Endodermal cell (in vitro differentiated cells): ENCODE measurements at regions not wholly inside any gene's neighbourhood (a gene's known extent, or its start where the extent isn't known, plus 50 kb on each side); places are given as distances from the start of the nearest gene placed in this dataset.

Experiments used
- DNase-seq: peaks from one replicate; pipeline ENCODE4 v3.0.0-alpha.2; 2017
- H3K27ac ChIP-seq: 2 replicates; pipeline ENCODE4 v1.5.1; 2013; ENCODE audit warnings: mild to moderate bottlenecking, low read depth, low read length, moderate library complexity
- H3K27me3 ChIP-seq: 2 replicates; pipeline ENCODE4 v1.6.1; 2013; ENCODE audit warnings: mild to moderate bottlenecking, low read length, moderate library complexity; ENCODE audit not compliant: insufficient read depth, control insufficient read depth, poor library complexity, severe bottlenecking
- H3K36me3 ChIP-seq: 2 replicates; pipeline ENCODE4 v1.7.0; 2013; ENCODE audit warnings: mild to moderate bottlenecking, low read length, moderate library complexity; ENCODE audit not compliant: control insufficient read depth, insufficient read depth
- H3K4me1 ChIP-seq: one replicate; pipeline ENCODE4 v1.7.0; 2013; ENCODE audit warnings: low read length; ENCODE audit not compliant: control insufficient read depth, insufficient read depth
- H3K4me3 ChIP-seq: 2 replicates; pipeline ENCODE4 v1.5.1; 2013; ENCODE audit warnings: mild to moderate bottlenecking, low read length, moderate library complexity
- H3K9ac ChIP-seq: 2 replicates; pipeline ENCODE4 v1.6.1; 2013; ENCODE audit warnings: mild to moderate bottlenecking, low read length, moderate library complexity; ENCODE audit not compliant: poor library complexity, severe bottlenecking; ENCODE audit errors: extremely low read depth
- H3K9me3 ChIP-seq: 2 replicates; pipeline ENCODE4 v1.6.1; 2013; ENCODE audit warnings: mild to moderate bottlenecking, low read length, moderate library complexity; ENCODE audit not compliant: control insufficient read depth
- H3K27ac Mint-ChIP-seq: 2 replicates; pipeline ENCODE4 v1.8.0; 2020; ENCODE audit warnings: mixed read lengths
- H3K27me3 Mint-ChIP-seq: 2 replicates; pipeline ENCODE4 v1.8.0; 2021; ENCODE audit warnings: mild to moderate bottlenecking, mixed read lengths; ENCODE audit not compliant: insufficient read depth
- H3K36me3 Mint-ChIP-seq: 2 replicates; pipeline ENCODE4 v1.8.0; 2020; ENCODE audit warnings: low read depth, mixed read lengths
- H3K4me1 Mint-ChIP-seq: 2 replicates; pipeline ENCODE4 v1.8.0; 2020; ENCODE audit warnings: mixed read lengths
- H3K4me3 Mint-ChIP-seq: 2 replicates; pipeline ENCODE4 v1.8.0; 2020; ENCODE audit warnings: mild to moderate bottlenecking, moderate library complexity, mixed read lengths
- H3K9me3 Mint-ChIP-seq: 2 replicates; pipeline ENCODE4 v1.8.0; 2020; ENCODE audit warnings: mild to moderate bottlenecking, mixed read lengths
- WGBS, 2 experiments: methylation state at CpG; one replicate each; pipeline versions ENCODE4 v1.1.5 to v1.1.7; 2013; ENCODE audit warnings: missing lambda C conversion rate in 2 of 2, mixed read lengths in 1 of 2; ENCODE audit not compliant: insufficient coverage in 1 of 2, insufficient read length in 1 of 2; 5-methylcytosine and 5-hydroxymethylcytosine counted together
- TF ChIP-seq, protein P1 (sequence below): fragments of 200-600 bp; sonication (generic); conservative IDR thresholded peaks from 2 replicates; pipeline ENCODE4 v1.5.0; 2021; ENCODE audit warnings: antibody characterized with exemption, mild to moderate bottlenecking

DNA sequence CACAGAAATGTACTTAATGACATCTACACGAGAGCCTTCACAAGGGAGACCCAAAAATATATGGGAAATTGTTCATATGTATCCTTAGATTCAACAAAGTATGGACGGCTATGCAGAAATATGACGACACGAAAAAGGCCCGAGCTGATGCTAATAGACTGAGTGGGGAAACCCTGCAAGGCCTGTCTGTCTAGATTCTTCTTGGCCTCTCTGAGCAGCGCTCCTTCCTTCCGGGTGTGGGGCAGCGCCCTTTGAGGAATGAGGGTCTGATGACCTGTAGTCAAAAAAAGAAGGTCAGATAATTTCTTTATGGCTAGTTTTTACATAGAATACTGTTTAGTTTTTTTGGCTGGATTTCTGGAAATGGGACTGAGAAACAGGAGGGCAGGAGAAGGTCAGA, 192.8 kb upstream of the AKR1E2 start:
- H3K36me3 ChIP-seq: no peaks in the 10 kb centered on the region
- H3K4me3 Mint-ChIP-seq: no peak overlapping the region
- 93 to 100% methylated on average over 6 to 8 of the region's 8 CpGs for WGBS, 2 experiments
- DNase-seq: no peak
- no peak overlapping the region for H3K4me3 ChIP-seq
- H3K9me3 ChIP-seq: no peaks in the 10 kb centered on the region
- no peaks in the 10 kb centered on the region for H3K36me3 Mint-ChIP-seq
- H3K27ac Mint-ChIP-seq: no peak overlapping the region
- TF ChIP-seq, protein P1, sequence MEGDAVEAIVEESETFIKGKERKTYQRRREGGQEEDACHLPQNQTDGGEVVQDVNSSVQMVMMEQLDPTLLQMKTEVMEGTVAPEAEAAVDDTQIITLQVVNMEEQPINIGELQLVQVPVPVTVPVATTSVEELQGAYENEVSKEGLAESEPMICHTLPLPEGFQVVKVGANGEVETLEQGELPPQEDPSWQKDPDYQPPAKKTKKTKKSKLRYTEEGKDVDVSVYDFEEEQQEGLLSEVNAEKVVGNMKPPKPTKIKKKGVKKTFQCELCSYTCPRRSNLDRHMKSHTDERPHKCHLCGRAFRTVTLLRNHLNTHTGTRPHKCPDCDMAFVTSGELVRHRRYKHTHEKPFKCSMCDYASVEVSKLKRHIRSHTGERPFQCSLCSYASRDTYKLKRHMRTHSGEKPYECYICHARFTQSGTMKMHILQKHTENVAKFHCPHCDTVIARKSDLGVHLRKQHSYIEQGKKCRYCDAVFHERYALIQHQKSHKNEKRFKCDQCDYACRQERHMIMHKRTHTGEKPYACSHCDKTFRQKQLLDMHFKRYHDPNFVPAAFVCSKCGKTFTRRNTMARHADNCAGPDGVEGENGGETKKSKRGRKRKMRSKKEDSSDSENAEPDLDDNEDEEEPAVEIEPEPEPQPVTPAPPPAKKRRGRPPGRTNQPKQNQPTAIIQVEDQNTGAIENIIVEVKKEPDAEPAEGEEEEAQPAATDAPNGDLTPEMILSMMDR: no peak
- H3K9me3 Mint-ChIP-seq: no peaks in the 10 kb centered on the region
- no peak overlapping the region for H3K9ac ChIP-seq
- H3K27me3 ChIP-seq: no peaks in the 10 kb centered on the region
- H3K4me1 Mint-ChIP-seq: no peaks in the 10 kb centered on the region
- H3K27me3 Mint-ChIP-seq: no peaks in the 10 kb centered on the region
- no peak overlapping the region for H3K27ac ChIP-seq
- no peaks in the 10 kb centered on the region for H3K4me1 ChIP-seq

DNA sequence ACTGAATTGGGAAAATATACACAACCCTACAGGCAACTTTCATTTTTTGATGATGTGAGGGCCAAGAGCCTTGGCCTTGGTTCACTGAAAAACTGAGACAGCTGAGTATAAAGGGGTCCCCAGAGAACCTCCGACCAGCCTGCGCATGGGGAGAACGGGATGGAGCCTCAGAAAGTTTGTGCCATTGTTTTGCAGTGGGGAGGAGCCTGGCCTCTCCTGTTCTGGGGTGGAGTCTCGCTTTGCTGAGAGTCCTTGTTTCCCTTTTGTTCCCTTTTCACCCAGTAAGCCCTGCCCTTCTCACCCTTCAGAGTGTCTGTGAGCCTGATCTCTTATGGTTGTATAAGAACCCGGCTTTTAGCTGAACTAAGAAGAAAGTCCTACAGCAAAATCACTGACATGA, 193.2 kb upstream of the AKR1E2 start:
- Histone ChIP-seq H3K4me1 (no peaks in the 10 kb centered on the region), H3K27ac (no peak overlapping the region), H3K36me3 (no peaks in the 10 kb centered on the region), H3K9ac (no peak overlapping the region), H3K27me3 (no peaks in the 10 kb centered on the region), H3K4me3 (no peak overlapping the region), H3K9me3 (no peaks in the 10 kb centered on the region)
- H3K36me3 Mint-ChIP-seq: no peaks in the 10 kb centered on the region
- H3K4me1 Mint-ChIP-seq: no peaks in the 10 kb centered on the region
- no peaks in the 10 kb centered on the region for H3K27me3 Mint-ChIP-seq
- no peak overlapping the region for H3K27ac Mint-ChIP-seq
- DNase-seq: no peak
- H3K4me3 Mint-ChIP-seq: no peak overlapping the region
- WGBS, 2 experiments: 78 to 88% methylated on average over 4 to 5 of the region's 5 CpGs
- no peaks in the 10 kb centered on the region for H3K9me3 Mint-ChIP-seq
- TF ChIP-seq, protein P1: no peak

DNA sequence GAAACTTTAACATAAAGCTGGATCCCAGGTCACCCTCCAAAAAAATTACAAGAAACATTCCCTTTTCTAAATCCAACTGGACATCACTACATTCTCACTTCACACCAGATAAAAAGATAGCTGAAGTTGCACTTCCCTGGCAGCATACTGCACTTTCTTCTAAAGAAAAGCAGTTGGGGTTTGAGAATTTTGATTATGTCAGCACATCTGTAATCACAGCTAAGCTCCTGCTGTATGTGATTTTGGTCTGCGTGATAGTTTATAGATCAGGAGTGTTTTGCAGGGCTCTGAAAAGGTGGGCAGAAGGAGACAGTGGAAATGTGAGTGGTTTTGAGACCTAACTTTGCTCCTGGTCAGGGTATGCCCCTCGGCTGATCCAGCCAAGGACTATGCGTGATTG, 199.1 kb upstream of the AKR1E2 start:
- Histone ChIP-seq H3K4me1 (no peaks in the 10 kb centered on the region), H3K36me3 (no peaks in the 10 kb centered on the region), H3K27me3 (no peaks in the 10 kb centered on the region), H3K4me3 (no peak overlapping the region), H3K9ac (no peak overlapping the region), H3K9me3 (no peaks in the 10 kb centered on the region), H3K27ac (no peak overlapping the region)
- Mint-ChIP-seq H3K4me1 (no peaks in the 10 kb centered on the region), H3K9me3 (peaks cover 3% of the 10 kb centered on the region), H3K27ac (no peak overlapping the region), H3K27me3 (no peaks in the 10 kb centered on the region), H3K4me3 (no peak overlapping the region), H3K36me3 (no peaks in the 10 kb centered on the region)
- DNase-seq: no peak
- WGBS, 2 experiments: 94 to 100% methylated on average over 3 of the region's 3 CpGs
- TF ChIP-seq, protein P1: no peak
